PC-9 (cell line): ENCODE measurements at regions not wholly inside any gene's neighbourhood (a gene's known extent, or its start where the extent isn't known, plus 50 kb on each side); places are given as distances from the start of the nearest gene placed in this dataset.
A peak's percentile ranks its signal among the peaks of the same experiment; 100 is the strongest.

Experiments used
- BruUV-seq: library from RNA; stranded (reverse); fragments of 400-500 nt; replicated peaks from 2 replicates; lab custom pipeline; 2021; lab: Mats Ljungman, UMichigan
- CTCF ChIA-PET: fragments of 300-600 bp; sonication (Branson Sonifier 250); formaldehyde crosslinking; loops from one replicate; lab custom pipeline; 2022; ENCODE audit warnings: antibody characterized with exemption; lab: Charles Lee
- POLR2A ChIA-PET: fragments of 300-600 bp; sonication (Branson Sonifier 250); formaldehyde crosslinking; loops from one replicate; lab custom pipeline; 2022; ENCODE audit warnings: antibody characterized with exemption; ENCODE audit not compliant: unreplicated experiment; lab: Charles Lee
- DNase-seq, 2 experiments: peaks; one replicate each; pipeline versions ENCODE4 v3.0.0 to v3.0.0-alpha.2; 2015 to 2022; ENCODE audit warnings: mixed read lengths in 1 of 2
- H2AFZ ChIP-seq: fragments of 200-600 bp; sonication (generic); 2 replicates; pipeline ENCODE4 v1.8.1; 2017; ENCODE audit warnings: antibody characterized with exemption
- H3F3A ChIP-seq: fragments of 200-600 bp; sonication (generic); 2 replicates; pipeline ENCODE4 v1.8.1; 2017; ENCODE audit warnings: antibody characterized with exemption, mild to moderate bottlenecking, low read depth; ENCODE audit not compliant: insufficient read depth
- H3K27ac ChIP-seq: fragments of 200-600 bp; sonication (generic); 2 replicates; pipeline ENCODE4 v1.6.1; 2016; ENCODE audit warnings: mixed run types
- H3K27me3 ChIP-seq: fragments of 200-600 bp; sonication (generic); 2 replicates; pipeline ENCODE4 v1.6.1; 2016; ENCODE audit warnings: low read depth, mixed run types; ENCODE audit not compliant: insufficient read depth
- H3K36me3 ChIP-seq: fragments of 200-600 bp; sonication (generic); 2 replicates; pipeline ENCODE4 v1.6.1; 2016; ENCODE audit warnings: low read depth, mixed run types
- H3K4me1 ChIP-seq: fragments of 200-600 bp; sonication (generic); replicated peaks from 2 replicates; pipeline ENCODE4 v1.6.1; 2016; ENCODE audit warnings: mixed run types; ENCODE audit not compliant: insufficient read depth
- H3K4me2 ChIP-seq: fragments of 200-600 bp; sonication (generic); 2 replicates; pipeline ENCODE4 v1.6.1; 2017; ENCODE audit warnings: mixed run types
- H3K4me3 ChIP-seq: fragments of 200-600 bp; sonication (generic); 2 replicates; pipeline ENCODE4 v1.6.1; 2016; ENCODE audit warnings: mixed run types
- H3K79me2 ChIP-seq: fragments of 200-600 bp; sonication (generic); 2 replicates; pipeline ENCODE4 v1.6.1; 2017; ENCODE audit warnings: low read depth, mixed run types
- H3K9me2 ChIP-seq: fragments of 200-600 bp; sonication (generic); 2 replicates; pipeline ENCODE4 v1.8.1; 2017; ENCODE audit warnings: mild to moderate bottlenecking; ENCODE audit not compliant: insufficient read depth
- H3K9me3 ChIP-seq: fragments of 200-600 bp; sonication (generic); 2 replicates; pipeline ENCODE4 v1.8.1; 2016; ENCODE audit warnings: low read depth; ENCODE audit not compliant: insufficient read depth
- H4K20me1 ChIP-seq: fragments of 200-600 bp; sonication (generic); 2 replicates; pipeline ENCODE4 v1.8.1; 2017; ENCODE audit not compliant: insufficient read depth
- EZH2 ChIP-seq: fragments of 200-600 bp; sonication (generic); IDR thresholded peaks from 2 replicates; pipeline ENCODE4 v1.8.0; 2017; ENCODE audit warnings: antibody characterized with exemption, low read depth
- intact Hi-C: fragments of 100-400 bp; cut with micrococcal nuclease; formaldehyde crosslinking; loops from one replicate; pipeline ENCODE4 v1.10.0; 2022; ENCODE audit not compliant: unreplicated experiment
- TF ChIP-seq, protein P1 (sequence below): fragments of 200-600 bp; sonication (generic); conservative IDR thresholded peaks from 2 replicates; pipeline ENCODE4 v1.6.1; 2017; ENCODE audit warnings: mixed run types, antibody characterized with exemption, mild to moderate bottlenecking, moderate library complexity

DNA sequence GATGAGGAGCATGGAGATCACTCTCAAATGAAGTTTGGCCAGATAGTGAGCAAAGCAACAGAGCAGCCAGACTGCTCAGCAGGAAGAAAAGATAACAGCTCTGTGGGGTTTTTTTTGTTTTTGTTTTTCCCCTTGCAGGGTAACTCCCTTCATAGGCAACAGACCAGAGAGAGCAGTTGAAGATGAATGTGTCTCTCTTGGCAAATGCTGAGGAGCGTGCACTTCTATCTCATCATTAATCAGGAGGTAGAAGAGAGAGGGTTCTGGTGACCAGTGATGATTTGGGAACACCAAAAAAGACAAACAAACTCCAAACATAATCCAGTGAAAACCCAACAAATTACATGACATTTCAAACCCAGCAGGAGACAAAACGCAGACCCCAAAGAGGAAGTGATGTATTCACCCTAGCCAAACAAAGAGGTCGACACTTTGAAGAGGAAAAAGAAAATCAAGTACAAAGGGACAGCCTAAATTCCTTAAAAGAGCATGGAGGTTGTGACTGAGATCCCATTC is 66.2 kb upstream of the RREB1 start:
- ChIA-PET CTCF (no interaction called here), POLR2A (no interaction called here)
- Histone ChIP-seq H3K27ac (no peak overlapping the region), H3K9me2 (no peaks in the 10 kb centered on the region), H3K79me2 (no peaks in the 10 kb centered on the region), H3K4me3 (no peak overlapping the region), H3K27me3 (no peaks in the 10 kb centered on the region), H3K36me3 (no peaks in the 10 kb centered on the region), H4K20me1 (no peaks in the 10 kb centered on the region), H3F3A (no peaks in the 10 kb centered on the region), H2AFZ (no peak overlapping the region), H3K4me2 (no peak overlapping the region), H3K9me3 (no peaks in the 10 kb centered on the region), H3K4me1 (peaks cover 18% of the 10 kb centered on the region)
- TF ChIP-seq, protein P1, sequence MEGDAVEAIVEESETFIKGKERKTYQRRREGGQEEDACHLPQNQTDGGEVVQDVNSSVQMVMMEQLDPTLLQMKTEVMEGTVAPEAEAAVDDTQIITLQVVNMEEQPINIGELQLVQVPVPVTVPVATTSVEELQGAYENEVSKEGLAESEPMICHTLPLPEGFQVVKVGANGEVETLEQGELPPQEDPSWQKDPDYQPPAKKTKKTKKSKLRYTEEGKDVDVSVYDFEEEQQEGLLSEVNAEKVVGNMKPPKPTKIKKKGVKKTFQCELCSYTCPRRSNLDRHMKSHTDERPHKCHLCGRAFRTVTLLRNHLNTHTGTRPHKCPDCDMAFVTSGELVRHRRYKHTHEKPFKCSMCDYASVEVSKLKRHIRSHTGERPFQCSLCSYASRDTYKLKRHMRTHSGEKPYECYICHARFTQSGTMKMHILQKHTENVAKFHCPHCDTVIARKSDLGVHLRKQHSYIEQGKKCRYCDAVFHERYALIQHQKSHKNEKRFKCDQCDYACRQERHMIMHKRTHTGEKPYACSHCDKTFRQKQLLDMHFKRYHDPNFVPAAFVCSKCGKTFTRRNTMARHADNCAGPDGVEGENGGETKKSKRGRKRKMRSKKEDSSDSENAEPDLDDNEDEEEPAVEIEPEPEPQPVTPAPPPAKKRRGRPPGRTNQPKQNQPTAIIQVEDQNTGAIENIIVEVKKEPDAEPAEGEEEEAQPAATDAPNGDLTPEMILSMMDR, result no peak
- no peak for TF ChIP-seq EZH2
- intact Hi-C loops, result no loop called here
- no peak for DNase-seq
- no TSS peak for BruUV-seq

DNA sequence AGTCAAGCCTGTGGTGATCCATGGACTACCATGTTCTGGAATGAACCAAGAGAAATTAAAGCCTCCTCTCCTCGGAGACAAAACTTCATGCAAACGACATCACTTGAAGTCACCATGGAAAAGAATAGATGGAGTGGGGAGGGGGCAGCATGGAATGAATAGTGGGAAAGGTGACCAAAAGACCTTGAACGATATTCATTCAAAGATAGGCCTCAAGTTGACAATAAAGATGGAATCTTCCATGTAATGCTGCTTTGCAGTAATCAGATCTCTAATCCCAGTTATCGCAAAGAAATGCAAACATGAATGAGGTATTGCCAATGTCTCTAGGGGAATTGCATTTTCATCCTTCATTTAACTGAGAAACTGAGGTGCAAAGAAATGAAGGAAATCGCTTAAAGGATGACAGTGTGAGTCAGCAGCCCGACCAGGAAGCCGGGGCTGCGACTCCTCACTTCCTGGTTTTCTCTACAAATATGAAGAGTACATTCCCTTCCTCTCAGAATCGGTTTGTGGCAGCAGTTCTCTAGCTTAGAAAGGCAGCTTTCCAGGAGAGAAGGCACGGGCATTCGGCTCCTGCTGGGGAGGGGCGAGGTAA is 65.6 kb upstream of the RREB1 start:
- H3K4me2 ChIP-seq, result no peak overlapping the region; the same call in 1 of the 2 replicates
- H3K4me3 ChIP-seq, result no peak overlapping the region
- intact Hi-C loops, result no loop called here
- H2AFZ ChIP-seq, result no peak overlapping the region
- H3K27ac ChIP-seq, result peak overlapping the region; percentile 21; the same call in 1 of the 2 replicates
- H4K20me1 ChIP-seq, result no peaks in the 10 kb centered on the region
- no TSS peak for BruUV-seq
- TF ChIP-seq EZH2, result no peak
- TF ChIP-seq, protein P1, result no peak
- H3K79me2 ChIP-seq, result no peaks in the 10 kb centered on the region
- no peaks in the 10 kb centered on the region for H3F3A ChIP-seq
- H3K27me3 ChIP-seq, result no peaks in the 10 kb centered on the region
- ChIA-PET CTCF (no interaction called here), POLR2A (no interaction called here)
- DNase-seq, result peak; percentile 33 to 42
- H3K9me3 ChIP-seq, result no peaks in the 10 kb centered on the region
- no peaks in the 10 kb centered on the region for H3K36me3 ChIP-seq
- H3K9me2 ChIP-seq, result no peaks in the 10 kb centered on the region
- H3K4me1 ChIP-seq, result peaks cover 18% of the 10 kb centered on the region

DNA sequence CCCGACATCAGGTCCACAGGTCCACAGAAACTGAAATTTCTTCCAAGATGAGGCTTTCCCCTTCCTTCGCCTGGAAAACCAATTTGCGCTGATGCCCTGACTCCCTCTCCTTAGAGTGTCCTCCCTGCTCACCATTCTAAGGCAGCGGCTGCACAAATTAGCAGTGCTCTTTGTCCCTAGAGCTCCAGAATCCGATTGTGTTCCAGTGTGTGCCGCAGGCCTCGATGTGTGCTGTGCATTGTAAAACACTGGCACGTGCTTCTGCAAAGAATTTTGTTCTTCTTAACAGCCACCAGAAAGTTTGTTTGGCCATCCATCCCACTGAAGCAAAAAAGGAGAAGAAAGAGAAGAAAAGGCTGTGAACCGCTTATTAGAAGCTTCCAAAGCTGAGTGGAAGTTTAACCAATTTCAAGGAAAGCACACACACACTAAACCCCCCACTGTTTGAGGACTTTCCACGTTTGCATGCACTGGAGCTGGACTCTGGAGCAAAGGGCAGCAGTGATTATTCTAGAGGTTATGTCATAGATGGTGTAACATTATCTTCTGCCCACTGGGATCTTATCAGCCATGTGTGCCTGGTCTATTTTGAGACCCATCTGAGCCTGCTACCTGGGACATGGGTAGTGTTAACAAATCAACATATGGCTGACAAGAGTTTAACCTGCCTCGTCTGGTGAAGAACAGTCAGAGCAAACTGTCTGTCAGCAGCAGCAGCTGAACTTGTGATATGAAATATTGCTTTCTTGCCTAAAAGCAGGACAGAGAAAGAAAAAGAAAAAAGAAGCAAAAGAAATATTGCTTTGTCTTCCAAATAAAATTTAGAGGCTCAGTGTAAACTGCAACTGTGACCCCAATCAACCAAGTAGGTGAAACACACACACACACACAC is 64.9 kb upstream of the RREB1 start:
- no peaks in the 10 kb centered on the region for H3K9me3 ChIP-seq
- TSS peak; percentile 66 for BruUV-seq
- H3K27me3 ChIP-seq, result no peaks in the 10 kb centered on the region
- DNase-seq, result peak in 1 of 2 experiments; percentile 33
- H3K36me3 ChIP-seq, result no peaks in the 10 kb centered on the region
- no peaks in the 10 kb centered on the region for H3K9me2 ChIP-seq
- no peak for TF ChIP-seq EZH2
- TF ChIP-seq, protein P1, result no peak
- ChIA-PET POLR2A (no interaction called here), CTCF (no interaction called here)
- H3K79me2 ChIP-seq, result no peaks in the 10 kb centered on the region
- H3K4me2 ChIP-seq, result peak overlapping the region; percentile 31; the same call in 1 of the 2 replicates
- no peak overlapping the region for H2AFZ ChIP-seq
- peaks cover 18% of the 10 kb centered on the region for H3K4me1 ChIP-seq
- H4K20me1 ChIP-seq, result no peaks in the 10 kb centered on the region
- H3K27ac ChIP-seq, result peak overlapping the region; percentile 21; the same call in 1 of the 2 replicates
- intact Hi-C loops, result no loop called here
- no peak overlapping the region for H3K4me3 ChIP-seq
- H3F3A ChIP-seq, result no peaks in the 10 kb centered on the region
